ENCODE measurements at regions not wholly inside any gene's neighbourhood (a gene's known extent, or its start where the extent isn't known, plus 50 kb on each side); places are given as distances from the start of the nearest gene placed in this dataset.
"Not testable (repeated sequence)": the region's sequence is repeated elsewhere in the genome, so short reads cannot be mapped to it uniquely, and the experiment has no call there.

DNA sequence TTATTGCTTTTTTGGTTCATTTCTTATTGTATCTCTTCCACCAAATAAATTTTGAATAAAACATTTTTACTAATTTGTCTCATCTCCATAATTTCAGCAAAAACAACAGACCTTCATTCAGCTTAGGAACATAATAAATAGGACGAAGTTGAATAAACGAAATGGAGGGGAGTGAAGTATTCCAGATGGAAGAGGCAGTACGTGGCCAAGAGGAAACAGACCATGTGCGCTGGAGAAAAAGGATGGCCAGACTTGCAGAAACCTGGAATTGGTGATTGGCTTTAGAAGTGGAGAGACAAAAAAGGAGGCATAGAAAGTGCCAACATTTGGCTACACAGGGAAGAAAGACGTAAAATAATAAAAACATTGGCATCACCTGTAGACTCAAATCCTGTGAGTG lies 113.5 kb downstream of the USP22 start:
- H3K4me3 ChIP-seq (ENCODE audit: insufficient read depth, low read length): no peak overlapping the region
- TF ChIP-seq, protein P1, sequence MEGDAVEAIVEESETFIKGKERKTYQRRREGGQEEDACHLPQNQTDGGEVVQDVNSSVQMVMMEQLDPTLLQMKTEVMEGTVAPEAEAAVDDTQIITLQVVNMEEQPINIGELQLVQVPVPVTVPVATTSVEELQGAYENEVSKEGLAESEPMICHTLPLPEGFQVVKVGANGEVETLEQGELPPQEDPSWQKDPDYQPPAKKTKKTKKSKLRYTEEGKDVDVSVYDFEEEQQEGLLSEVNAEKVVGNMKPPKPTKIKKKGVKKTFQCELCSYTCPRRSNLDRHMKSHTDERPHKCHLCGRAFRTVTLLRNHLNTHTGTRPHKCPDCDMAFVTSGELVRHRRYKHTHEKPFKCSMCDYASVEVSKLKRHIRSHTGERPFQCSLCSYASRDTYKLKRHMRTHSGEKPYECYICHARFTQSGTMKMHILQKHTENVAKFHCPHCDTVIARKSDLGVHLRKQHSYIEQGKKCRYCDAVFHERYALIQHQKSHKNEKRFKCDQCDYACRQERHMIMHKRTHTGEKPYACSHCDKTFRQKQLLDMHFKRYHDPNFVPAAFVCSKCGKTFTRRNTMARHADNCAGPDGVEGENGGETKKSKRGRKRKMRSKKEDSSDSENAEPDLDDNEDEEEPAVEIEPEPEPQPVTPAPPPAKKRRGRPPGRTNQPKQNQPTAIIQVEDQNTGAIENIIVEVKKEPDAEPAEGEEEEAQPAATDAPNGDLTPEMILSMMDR (IDR thresholded peaks at IDR 0.05; ENCODE audit: extremely low read depth, low read depth, low read length): no peak
- no peak overlapping the region for H3K4me2 ChIP-seq (ENCODE audit: insufficient read depth, low read length)

GRCh38 chr17:20930081-20930760 lies 112.6 kb downstream of the USP22 start:
- Histone ChIP-seq H3K4me3 (ENCODE audit: insufficient read depth, low read length) (no peak overlapping the region), H3K27me3 (ENCODE audit: insufficient read depth, low read length) (no peaks in the 10 kb centered on the region), H3K4me2 (ENCODE audit: insufficient read depth, low read length) (no peak overlapping the region), H3K27ac (ENCODE audit: low read depth, low read length) (peak overlapping the region; percentile 12), H3K9me3 (ENCODE audit: low read depth, low read length) (no peaks in the 10 kb centered on the region), H3K79me2 (ENCODE audit: insufficient read depth, low read length) (no peaks in the 10 kb centered on the region), H3K4me1 (ENCODE audit: insufficient read depth, low read length) (peaks cover 37% of the 10 kb centered on the region), H3K36me3 (ENCODE audit: insufficient read depth, low read length) (no peaks in the 10 kb centered on the region), H4K20me1 (ENCODE audit: insufficient read depth, low read length) (no peaks in the 10 kb centered on the region), H2AFZ (ENCODE audit: low read length) (peak overlapping the region; percentile 68)
- TF ChIP-seq, protein P1 (IDR thresholded peaks at IDR 0.05; ENCODE audit: extremely low read depth, low read depth, low read length): no peak
- no peak for DNase-seq (ENCODE audit: insufficient read length, low spot score, missing footprints)

More for the DNA sequence above, 113.5 kb downstream of the USP22 start:
- Histone ChIP-seq H3K36me3 (ENCODE audit: insufficient read depth, low read length) (no peaks in the 10 kb centered on the region), H4K20me1 (ENCODE audit: insufficient read depth, low read length) (no peaks in the 10 kb centered on the region), H3K79me2 (ENCODE audit: insufficient read depth, low read length) (no peaks in the 10 kb centered on the region), H2AFZ (ENCODE audit: low read length) (no peak overlapping the region), H3K27me3 (ENCODE audit: insufficient read depth, low read length) (no peaks in the 10 kb centered on the region), H3K27ac (ENCODE audit: low read depth, low read length) (no peak overlapping the region), H3K4me1 (ENCODE audit: insufficient read depth, low read length) (peaks cover 30% of the 10 kb centered on the region), H3K9me3 (ENCODE audit: low read depth, low read length) (no peaks in the 10 kb centered on the region)
- DNase-seq (ENCODE audit: insufficient read length, low spot score, missing footprints): no peak

- not testable (repeated sequence) for H3K27me3 ChIP-seq (ENCODE audit: insufficient read depth, low read length); H3K79me2 ChIP-seq (ENCODE audit: insufficient read depth, low read length); H3K27ac ChIP-seq (ENCODE audit: low read depth, low read length); H3K4me3 ChIP-seq (ENCODE audit: insufficient read depth, low read length); H2AFZ ChIP-seq (ENCODE audit: low read length); H3K36me3 ChIP-seq (ENCODE audit: insufficient read depth, low read length); H3K4me2 ChIP-seq (ENCODE audit: insufficient read depth, low read length); H3K9me3 ChIP-seq (ENCODE audit: low read depth, low read length); H4K20me1 ChIP-seq (ENCODE audit: insufficient read depth, low read length); DNase-seq (ENCODE audit: insufficient read length, low spot score, missing footprints)
- H3K4me1 ChIP-seq (ENCODE audit: insufficient read depth, low read length): peaks cover 43% of the 10 kb centered on the region
Measured at GRCh38 chr17:20933040-20933439, 109.8 kb downstream of the USP22 start.

DNA sequence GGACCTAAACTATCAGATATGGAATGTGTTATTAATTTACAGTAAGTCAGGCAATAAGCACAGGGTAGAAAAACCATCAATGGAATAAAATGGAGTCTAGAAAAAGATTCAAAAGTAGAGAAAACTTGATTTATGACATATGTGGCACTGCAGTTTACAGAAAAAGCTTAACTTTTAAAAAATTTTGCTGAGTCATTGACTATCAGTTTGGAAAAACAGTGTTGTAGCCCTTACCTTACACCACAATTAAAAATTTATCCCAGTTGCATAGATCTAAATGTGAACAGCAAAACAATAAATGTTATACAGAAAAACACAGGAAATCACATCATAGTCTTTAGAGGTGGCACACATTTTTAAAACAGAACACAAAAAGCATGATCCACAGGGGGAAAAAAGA lies 108.5 kb downstream of the USP22 start:
- H3K27me3 ChIP-seq (ENCODE audit: insufficient read depth, low read length): no peaks in the 10 kb centered on the region
- H3K79me2 ChIP-seq (ENCODE audit: insufficient read depth, low read length): no peaks in the 10 kb centered on the region
- no peak overlapping the region for H3K27ac ChIP-seq (ENCODE audit: low read depth, low read length)
- no peak overlapping the region for H3K4me2 ChIP-seq (ENCODE audit: insufficient read depth, low read length)
- DNase-seq (ENCODE audit: insufficient read length, low spot score, missing footprints): no peak
- no peaks in the 10 kb centered on the region for H4K20me1 ChIP-seq (ENCODE audit: insufficient read depth, low read length)
- H3K4me1 ChIP-seq (ENCODE audit: insufficient read depth, low read length): peaks cover 43% of the 10 kb centered on the region
- no peaks in the 10 kb centered on the region for H3K36me3 ChIP-seq (ENCODE audit: insufficient read depth, low read length)
- peak overlapping the region; percentile 7 for H2AFZ ChIP-seq (ENCODE audit: low read length)
- TF ChIP-seq, protein P1 (IDR thresholded peaks at IDR 0.05; ENCODE audit: extremely low read depth, low read depth, low read length): no peak
- no peaks in the 10 kb centered on the region for H3K9me3 ChIP-seq (ENCODE audit: low read depth, low read length)
- no peak overlapping the region for H3K4me3 ChIP-seq (ENCODE audit: insufficient read depth, low read length)

Measured in osteoblast (primary cell).